ENCODE measurements at regions not wholly inside any gene's neighbourhood (a gene's known extent, or its start where the extent isn't known, plus 50 kb on each side); places are given as distances from the start of the nearest gene placed in this dataset.

DNA sequence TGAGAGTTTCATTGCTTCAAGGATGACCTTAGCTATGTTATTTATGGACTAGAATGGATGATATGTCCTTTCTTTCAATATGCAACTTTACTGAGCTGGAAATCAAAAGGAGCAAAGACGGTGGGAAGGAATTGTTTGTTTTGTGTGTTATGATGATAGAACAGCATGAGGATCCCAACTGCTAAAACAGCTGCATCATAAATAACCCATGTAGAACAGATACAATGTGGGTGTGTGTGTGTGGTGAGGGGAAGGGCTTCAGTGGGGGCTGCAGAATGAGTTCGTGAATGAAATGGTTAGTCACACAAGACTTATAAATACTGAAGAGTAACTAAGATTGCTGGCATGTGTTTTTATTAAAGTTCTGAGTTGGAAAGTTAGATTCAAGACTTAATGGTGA, 80.1 kb downstream of the DACT1 start:
- TF ChIP-seq ZNF274 (IDR thresholded peaks at IDR 0.05; ENCODE audit: low read depth, low read length) = no peak
- TF ChIP-seq YY1 (IDR thresholded peaks at IDR 0.05; ENCODE audit: insufficient read depth, insufficient read length) = no peak

Data from NT2/D1 (cell line).